ENCODE measurements at regions not wholly inside any gene's neighbourhood (a gene's known extent, or its start where the extent isn't known, plus 50 kb on each side); places are given as distances from the start of the nearest gene placed in this dataset.

GRCh38 chr13:47081246-47081645 is 184.4 kb upstream of the HTR2A start:
- TF ChIP-seq CTCF (IDR thresholded peaks at IDR 0.05; ENCODE audit: insufficient read depth, low read depth, low read length, missing control alignments) = no peak
- DNase-seq (ENCODE audit: low read depth) = no peak
- H3K4me3 ChIP-seq (ENCODE audit: low read length) = no peak overlapping the region

GRCh38 chr13:47080621-47081020 is 183.8 kb upstream of the HTR2A start:
- DNase-seq (ENCODE audit: low read depth) = no peak
- no peak overlapping the region for H3K4me3 ChIP-seq (ENCODE audit: low read length)
- TF ChIP-seq CTCF (IDR thresholded peaks at IDR 0.05; ENCODE audit: insufficient read depth, low read depth, low read length, missing control alignments) = no peak

GRCh38 chr13:47076500-47076899 is 179.6 kb upstream of the HTR2A start:
- DNase-seq (ENCODE audit: low read depth) = peak; percentile 3
- H3K4me3 ChIP-seq (ENCODE audit: low read length) = no peak overlapping the region

GRCh38 chr13:47069133-47069532 is 172.3 kb upstream of the HTR2A start:
- TF ChIP-seq CTCF (IDR thresholded peaks at IDR 0.05; ENCODE audit: insufficient read depth, low read depth, low read length, missing control alignments) = no peak

More at GRCh38 chr13:47076500-47076899, 179.6 kb upstream of the HTR2A start:
- no peak for TF ChIP-seq CTCF (IDR thresholded peaks at IDR 0.05; ENCODE audit: insufficient read depth, low read depth, low read length, missing control alignments)

GRCh38 chr13:47067306-47067705 is 170.5 kb upstream of the HTR2A start:
- no peak for DNase-seq (ENCODE audit: low read depth)
- H3K4me3 ChIP-seq (ENCODE audit: low read length) = no peak overlapping the region
- no peak for TF ChIP-seq CTCF (IDR thresholded peaks at IDR 0.05; ENCODE audit: insufficient read depth, low read depth, low read length, missing control alignments)

More at GRCh38 chr13:47069133-47069532, 172.3 kb upstream of the HTR2A start:
- no peak overlapping the region for H3K4me3 ChIP-seq (ENCODE audit: low read length)
- no peak for DNase-seq (ENCODE audit: low read depth)

GRCh38 chr13:47066226-47066625 is 169.4 kb upstream of the HTR2A start:
- no peak for DNase-seq (ENCODE audit: low read depth)
- no peak overlapping the region for H3K4me3 ChIP-seq (ENCODE audit: low read length)
- no peak for TF ChIP-seq CTCF (IDR thresholded peaks at IDR 0.05; ENCODE audit: insufficient read depth, low read depth, low read length, missing control alignments)

GRCh38 chr13:47064381-47064780 is 167.5 kb upstream of the HTR2A start:
- H3K4me3 ChIP-seq (ENCODE audit: low read length) = no peak overlapping the region
- no peak for DNase-seq (ENCODE audit: low read depth)
- TF ChIP-seq CTCF (IDR thresholded peaks at IDR 0.05; ENCODE audit: insufficient read depth, low read depth, low read length, missing control alignments) = no peak
